HG02852 (cell line): ENCODE measurements at regions not wholly inside any gene's neighbourhood (a gene's known extent, or its start where the extent isn't known, plus 50 kb on each side); places are given as distances from the start of the nearest gene placed in this dataset.
"Not testable (repeated sequence)": the region's sequence is repeated elsewhere in the genome, so short reads cannot be mapped to it uniquely, and the experiment has no call there.

ENCODE experiments used
- ATAC-seq: cut with Tn5 transposase; IDR thresholded peaks from one replicate; pipeline ENCODE4 v1.9.1; 2021; ENCODE audit warnings: mild to moderate bottlenecking, moderate library complexity; ENCODE audit not compliant: unreplicated experiment

DNA sequence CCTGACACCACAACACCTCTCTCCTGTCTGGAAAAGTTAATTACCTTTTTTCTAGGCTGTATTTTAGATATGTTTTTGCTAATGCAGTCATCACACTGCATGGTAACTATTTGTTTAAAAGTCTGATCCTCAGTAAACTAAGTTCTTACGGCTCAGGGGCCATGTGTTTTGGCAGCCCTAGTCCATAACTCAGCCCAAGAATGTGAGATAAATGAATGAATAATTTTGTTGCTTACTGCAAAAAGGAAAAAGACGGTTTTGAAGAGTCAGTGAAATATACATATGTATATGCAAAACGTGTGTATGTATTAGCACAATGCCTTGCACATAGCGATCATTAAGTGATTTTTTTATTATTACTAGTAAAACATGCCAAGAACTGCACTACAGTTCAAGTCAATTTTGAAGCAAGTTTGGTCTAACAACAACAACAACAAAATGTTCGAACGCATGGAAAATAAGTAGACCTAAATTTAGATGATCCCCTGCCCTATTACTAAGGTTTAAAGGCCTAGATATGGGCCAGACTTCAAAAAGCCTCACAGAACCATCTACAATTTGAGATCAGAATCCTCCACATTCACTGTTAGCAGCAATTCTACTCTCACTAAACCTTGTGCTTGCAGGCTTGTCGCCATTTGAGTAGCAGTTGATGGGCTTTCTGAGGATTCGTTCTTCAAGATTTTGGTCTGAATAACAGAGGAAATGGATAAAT, 140.0 kb downstream of the NDUFA12 start:
- no peak for ATAC-seq

DNA sequence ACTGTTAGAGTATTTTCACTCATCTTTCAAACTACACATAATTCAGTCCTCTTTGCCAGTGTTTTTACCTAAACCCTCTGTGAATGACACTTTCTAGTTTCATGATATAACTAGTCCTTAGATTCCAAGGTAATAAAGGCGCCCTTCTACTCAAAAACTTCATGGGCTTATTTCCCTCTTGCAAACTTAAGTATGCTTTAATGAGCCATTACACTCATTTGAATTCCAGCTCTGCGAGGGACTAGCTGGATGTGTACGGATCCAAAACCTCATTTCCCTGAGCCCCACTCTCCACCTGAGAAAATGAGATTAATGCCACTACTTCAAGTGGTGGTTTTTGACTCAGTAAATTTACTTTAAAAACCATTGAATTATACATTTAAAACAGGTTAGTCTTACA, 141.1 kb downstream of the NDUFA12 start:
- no peak for ATAC-seq

- ATAC-seq = no peak
Observed at GRCh38 chr12:94856324-94856723, 147.2 kb downstream of the NDUFA12 start.

- no peak for ATAC-seq
Observed at GRCh38 chr12:94855853-94856252, 147.6 kb downstream of the NDUFA12 start.

- no peak for ATAC-seq
Observed at GRCh38 chr12:94851396-94852028, 152.0 kb downstream of the NDUFA12 start.

DNA sequence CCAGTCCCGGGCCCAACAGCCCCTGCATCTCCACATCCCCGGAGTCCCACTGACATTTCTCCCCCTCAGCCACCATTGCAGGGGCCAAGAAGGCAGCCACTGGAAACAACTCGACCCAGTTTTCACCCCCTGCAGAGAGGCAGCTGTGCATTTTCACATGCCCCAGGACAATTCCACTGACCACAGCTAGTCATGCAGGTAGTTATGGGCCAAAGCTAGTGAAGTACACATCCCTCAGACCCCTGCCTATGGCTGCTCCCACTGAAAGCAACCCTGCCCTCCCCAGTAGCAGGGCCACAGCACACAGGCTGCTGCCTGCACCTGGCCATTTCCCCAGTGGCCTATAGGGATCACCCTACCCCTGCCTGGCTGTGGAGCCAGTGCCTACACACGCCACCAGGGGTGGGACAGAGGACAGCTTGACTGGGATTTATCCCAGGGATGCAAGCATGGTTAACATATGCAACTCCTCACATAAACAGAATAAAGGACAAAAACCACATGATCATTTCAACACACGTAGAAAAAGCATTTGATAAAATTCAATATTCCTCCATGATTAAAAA, 154.0 kb downstream of the NDUFA12 start:
- ATAC-seq = no peak

- no peak for ATAC-seq
Observed at GRCh38 chr12:94848966-94849365, 154.5 kb downstream of the NDUFA12 start.

DNA sequence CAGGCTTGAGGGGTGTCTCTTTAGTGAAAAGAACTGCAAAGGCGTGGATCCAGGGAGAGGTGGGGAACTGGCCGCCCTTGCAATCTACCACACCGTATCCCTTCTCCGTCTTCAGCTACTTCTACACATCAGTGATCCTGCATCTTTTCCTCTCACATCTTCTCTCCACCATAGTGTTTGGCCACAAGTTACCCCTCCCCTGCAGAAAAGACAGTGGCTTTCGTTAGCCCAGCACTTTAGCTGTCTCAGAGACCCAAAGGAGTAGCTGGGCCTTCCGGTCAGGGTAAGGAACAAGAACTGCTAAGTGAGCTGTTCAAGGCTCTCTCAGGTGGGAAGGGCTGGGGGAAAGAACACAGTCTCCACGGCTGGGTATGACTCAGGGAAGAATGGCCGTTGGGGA, 158.4 kb downstream of the NDUFA12 start:
- ATAC-seq = no peak

DNA sequence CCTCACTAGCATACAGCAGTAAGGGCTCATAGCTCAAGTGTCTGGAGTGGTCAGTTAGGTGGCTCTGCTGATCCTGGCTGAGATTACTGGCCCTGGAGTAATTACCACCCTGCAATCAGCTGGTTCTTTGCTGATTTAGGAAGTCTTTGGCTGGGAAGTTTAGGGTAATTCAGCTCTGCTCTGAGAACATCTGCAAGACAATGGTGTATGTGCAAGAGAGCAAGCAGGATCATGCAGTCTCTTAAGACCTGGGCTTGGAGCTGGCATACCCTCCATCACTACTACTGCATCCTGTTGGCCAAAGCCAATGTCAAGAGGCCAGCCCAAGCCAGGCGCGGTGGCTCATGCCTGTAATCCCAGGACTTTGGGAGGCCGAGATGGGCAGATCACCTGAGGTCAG, 159.0 kb downstream of the NDUFA12 start:
- no peak for ATAC-seq

- no peak for ATAC-seq
Observed at GRCh38 chr12:94841904-94842610, 161.4 kb downstream of the NDUFA12 start.

DNA sequence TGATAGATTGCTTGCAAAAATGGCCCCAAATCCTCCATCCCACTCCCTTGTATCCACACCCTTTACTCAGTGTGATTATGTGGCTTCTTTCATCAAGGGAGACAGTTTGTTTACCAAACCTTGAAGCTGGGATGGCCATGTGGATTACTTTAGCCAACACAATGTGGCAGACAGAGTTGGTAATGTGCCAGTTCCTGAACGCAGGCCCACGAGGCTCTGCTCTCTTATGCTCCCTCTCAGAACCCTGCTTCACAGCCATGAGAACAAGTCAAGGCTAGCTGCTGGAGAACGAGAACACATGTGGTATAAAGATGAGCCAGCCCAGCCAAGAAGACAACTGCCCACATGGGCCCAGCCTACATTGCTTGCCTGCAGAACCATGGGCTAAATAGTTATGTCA, 162.3 kb downstream of the NDUFA12 start:
- no peak for ATAC-seq

DNA sequence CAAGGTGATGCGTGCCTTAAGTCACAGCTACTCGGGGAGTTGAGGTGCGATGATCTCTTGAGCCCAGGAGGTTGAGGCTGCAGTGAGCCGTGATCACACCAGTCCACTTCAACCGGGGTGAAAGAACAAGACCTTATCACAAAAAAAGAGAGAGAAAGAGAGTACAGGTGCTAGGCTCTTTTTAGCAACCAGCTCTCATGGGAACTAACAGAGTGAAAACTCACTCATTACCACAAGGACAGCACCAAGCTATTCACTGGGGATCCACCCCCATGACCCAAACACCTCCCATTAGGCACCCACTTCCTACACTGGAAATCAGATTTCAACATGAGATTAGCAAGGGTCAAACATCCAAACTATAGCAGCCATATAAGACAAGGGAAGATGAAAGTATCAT, 164.2 kb downstream of the NDUFA12 start:
- ATAC-seq = peak; percentile 85

- not testable (repeated sequence) for ATAC-seq
Observed at GRCh38 chr12:94836952-94837670, 166.4 kb downstream of the NDUFA12 start.

DNA sequence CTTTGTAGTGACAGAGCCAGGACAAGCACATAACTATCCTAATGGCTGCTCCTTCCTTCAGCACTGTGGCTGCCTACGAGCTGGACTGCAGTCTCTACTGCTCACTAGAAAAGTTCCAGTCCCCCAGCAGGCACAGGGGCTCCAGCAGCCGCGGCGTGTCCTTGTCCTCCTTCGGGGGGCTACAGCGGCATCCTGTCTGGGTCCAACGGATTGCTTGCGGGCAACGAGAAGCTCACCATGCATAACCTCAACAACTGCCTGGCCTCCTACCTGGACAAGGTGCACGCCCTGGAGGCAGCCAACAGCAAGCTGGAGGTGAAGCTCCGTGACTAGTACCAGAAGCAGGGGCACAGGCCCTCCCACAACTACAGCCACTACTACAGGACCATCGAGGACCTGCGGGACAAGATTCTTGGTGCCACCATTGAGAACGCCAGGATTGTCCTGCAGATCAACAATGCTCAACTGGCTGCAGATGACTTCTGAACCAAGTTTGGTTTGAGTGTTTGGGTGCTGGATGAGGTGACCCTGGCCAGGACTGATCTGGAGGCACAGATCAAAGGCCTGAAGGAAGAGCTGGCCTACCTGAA, 169.4 kb downstream of the NDUFA12 start:
- no peak for ATAC-seq

GRCh38 chr12:94832780-94833681, 170.5 kb downstream of the NDUFA12 start:
- no peak for ATAC-seq

- no peak for ATAC-seq
Observed at GRCh38 chr12:94832105-94832504, 171.4 kb downstream of the NDUFA12 start.

GRCh38 chr12:94831081-94831751, 172.3 kb downstream of the NDUFA12 start:
- peak; percentile 82 for ATAC-seq

GRCh38 chr12:94829552-94829951, 173.9 kb downstream of the NDUFA12 start:
- ATAC-seq = no peak

DNA sequence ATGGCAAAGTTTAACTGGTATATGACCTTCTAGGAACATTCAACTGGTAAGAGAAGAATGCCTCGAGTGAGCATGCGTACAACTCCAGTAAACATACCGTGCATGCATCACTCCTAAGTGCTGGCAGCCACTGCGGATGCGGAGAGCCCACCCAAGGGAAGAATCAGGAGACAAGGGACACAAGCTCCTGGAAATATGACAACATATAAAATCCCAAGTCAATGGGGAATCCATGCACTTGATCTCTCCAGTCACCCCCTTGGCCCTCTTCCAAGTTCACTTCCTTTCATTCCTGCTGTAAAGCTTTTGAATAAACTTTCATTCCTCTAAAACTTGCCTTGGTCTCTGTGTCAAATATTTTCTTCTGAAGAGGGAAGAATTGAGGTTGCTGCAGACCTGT, 168.7 kb upstream of the TMCC3 start:
- no peak for ATAC-seq
